Adrenal gland (tissue), 9 donors: ENCODE measurements at regions not wholly inside any gene's neighbourhood (a gene's known extent, or its start where the extent isn't known, plus 50 kb on each side); places are given as distances from the start of the nearest gene placed in this dataset.

Experiments
- DNase-seq, 7 donors: peaks; one replicate each; pipeline ENCODE4 v3.0.0-alpha.2; 2019 to 2020
- H3K27ac ChIP-seq, 5 donors: fragments of 200-600 bp; sonication (generic) in 4 of 5; 1 replicate in 3 of 5; 2 replicates in 2 of 5; pipeline versions ENCODE4 v1.5.1 to v1.8.0; 2016 to 2020; ENCODE audit warnings: mild to moderate bottlenecking in 1 of 5
- H3K27me3 ChIP-seq: fragments of 200-600 bp; 2 replicates; pipeline ENCODE4 v1.8.0; 2021
- H3K36me3 ChIP-seq, 2 donors: fragments of 200-600 bp; replicated peaks in 1 of 2; 1 replicate in 1 of 2; 2 replicates in 1 of 2; pipeline versions ENCODE4 v1.5.1 to v1.8.0; 2018 to 2022
- H3K4me1 ChIP-seq, 2 donors: fragments of 200-600 bp; replicated peaks in 1 of 2; 1 replicate in 1 of 2; 2 replicates in 1 of 2; pipeline versions ENCODE4 v1.5.1 to v1.8.0; 2018 to 2021
- H3K4me3 ChIP-seq, 4 donors: fragments of 200-600 bp; sonication (generic) in 3 of 4; one replicate each; pipeline ENCODE4 v1.5.1; 2016 to 2018
- H3K9me3 ChIP-seq, 3 donors: fragments of 200-600 bp; sonication (generic) in 1 of 3; replicated peaks in 1 of 3; 1 replicate in 2 of 3; 2 replicates in 1 of 3; pipeline versions ENCODE4 v1.5.1 to v1.8.0; 2016 to 2021
- CTCF ChIP-seq, 6 experiments: fragments of 450-650 bp in 4 of 6; fragments of 200-600 bp in 2 of 6; sonication (generic) in 1 of 6; IDR thresholded peaks; 1 replicate in 5 of 6; 2 replicates in 1 of 6; pipeline versions ENCODE4 v1.5.1 to v1.8.0; 2016 to 2021; ENCODE audit warnings: antibody characterized with exemption in 6 of 6, mild to moderate bottlenecking in 2 of 6, moderate library complexity in 1 of 6
- POLR2A ChIP-seq, 2 donors: fragments of 450-650 bp; IDR thresholded peaks; one replicate each; pipeline ENCODE4 v1.6.1; 2017; ENCODE audit warnings: antibody characterized with exemption in 2 of 2, mild to moderate bottlenecking in 2 of 2, moderate library complexity in 1 of 2
- WGBS, 4 donors: extraction: QIAGEN DNeasy Blood & Tissue Kit in 2 of 4; methylation state at CpG; one replicate each; pipeline versions ENCODE4 v1.1.5 to v1.1.7; 2013 to 2017; 5-methylcytosine and 5-hydroxymethylcytosine counted together
- intact Hi-C, 2 donors: fragments of 100-400 bp; cut with DNase I; formaldehyde crosslinking; loops; one replicate each; pipeline versions ENCODE4 v1.14.1 to v1.15.0; 2022 to 2023
- donor health status: healthy with polysubstance abuse.
- donor health status: Bipolar disorder and iron deficiency.
- donor health status: DM: yes; HTN: yes; CAD: no.
- donor health status: DM: no; HTN: no; CAD: no.
- donor health status: DM: no; HTN: no; CAD: no.

- no peaks in the 10 kb centered on the region for H3K27me3 ChIP-seq
- intact Hi-C loops, result no loop called here
- no peaks in the 10 kb centered on the region for H3K9me3 ChIP-seq
- no peak for DNase-seq
- WGBS, 4 donors, result 44 to 51% (median 48%) methylated on average over 3 of the region's 3 CpGs
- H3K27ac ChIP-seq, result no peak overlapping the region
- no peaks in the 10 kb centered on the region for H3K4me1 ChIP-seq
- TF ChIP-seq CTCF (IDR thresholded peaks at IDR 0.05) (no peak), POLR2A (IDR thresholded peaks at IDR 0.05) (no peak)
- no peaks in the 10 kb centered on the region for H3K36me3 ChIP-seq
- no peak overlapping the region for H3K4me3 ChIP-seq
Observed at GRCh38 chr6:48755315-48755714, 644.3 kb upstream of the PTCHD4 start.

- 50 to 57% (median 57%) methylated on average over 3 of the region's 3 CpGs for WGBS, 4 donors
- no peak overlapping the region for H3K4me3 ChIP-seq
- H3K4me1 ChIP-seq, result no peaks in the 10 kb centered on the region
- TF ChIP-seq CTCF (IDR thresholded peaks at IDR 0.05) (no peak), POLR2A (IDR thresholded peaks at IDR 0.05) (no peak)
- no peaks in the 10 kb centered on the region for H3K9me3 ChIP-seq
- no peaks in the 10 kb centered on the region for H3K27me3 ChIP-seq
- no peak for DNase-seq
- H3K36me3 ChIP-seq, result no peaks in the 10 kb centered on the region
- H3K27ac ChIP-seq, result no peak overlapping the region
- intact Hi-C loops, result no loop called here
Observed at GRCh38 chr6:48754641-48755040, 643.6 kb upstream of the PTCHD4 start.

DNA sequence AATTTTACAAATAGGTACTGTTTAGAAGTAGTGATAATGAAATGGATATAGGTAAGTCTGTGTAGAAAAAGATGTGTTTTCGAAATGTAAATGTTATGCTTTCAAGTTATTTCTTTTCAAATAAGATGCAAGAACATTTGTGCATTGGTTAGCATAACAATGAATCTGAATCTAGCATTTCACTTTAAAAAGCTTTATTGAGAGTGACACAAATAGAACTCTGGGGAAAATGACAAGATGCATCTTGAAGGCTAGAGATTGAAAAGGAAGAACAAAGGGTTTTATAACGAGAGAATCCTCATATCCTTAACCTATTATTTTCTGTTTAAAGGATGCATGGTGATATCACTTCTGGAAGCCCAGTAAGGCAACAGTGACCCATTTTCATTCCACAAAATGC lies 639.9 kb upstream of the PTCHD4 start:
- Histone ChIP-seq H3K9me3 (no peaks in the 10 kb centered on the region), H3K36me3 (no peaks in the 10 kb centered on the region), H3K4me1 (no peaks in the 10 kb centered on the region), H3K4me3 (no peak overlapping the region), H3K27ac (no peak overlapping the region), H3K27me3 (no peaks in the 10 kb centered on the region)
- TF ChIP-seq POLR2A (IDR thresholded peaks at IDR 0.05) (no peak), CTCF (IDR thresholded peaks at IDR 0.05) (no peak)
- intact Hi-C loops, result no loop called here
- 31 to 67% (median 57%) methylated on average over 2 of the region's 2 CpGs for WGBS, 4 donors
- DNase-seq, result no peak

GRCh38 chr6:48747471-48747870 lies 636.5 kb upstream of the PTCHD4 start:
- Histone ChIP-seq H3K4me1 (no peaks in the 10 kb centered on the region), H3K36me3 (no peaks in the 10 kb centered on the region), H3K27ac (no peak overlapping the region), H3K9me3 (no peaks in the 10 kb centered on the region), H3K4me3 (no peak overlapping the region), H3K27me3 (no peaks in the 10 kb centered on the region)
- intact Hi-C loops, result no loop called here
- no peak for TF ChIP-seq POLR2A (IDR thresholded peaks at IDR 0.05)
- TF ChIP-seq CTCF (IDR thresholded peaks at IDR 0.05), result no peak
- DNase-seq, result no peak
